SU-DHL-6 (cell line): ENCODE measurements at regions not wholly inside any gene's neighbourhood (a gene's known extent, or its start where the extent isn't known, plus 50 kb on each side); places are given as distances from the start of the nearest gene placed in this dataset.
"Not testable (repeated sequence)": the region's sequence is repeated elsewhere in the genome, so short reads cannot be mapped to it uniquely, and the experiment has no call there.

ENCODE experiments used
- H2AFZ ChIP-seq: fragments of 200-600 bp; sonication (generic); 2 replicates; pipeline ENCODE4 v1.6.1; 2014; ENCODE audit warnings: low read depth, mild to moderate bottlenecking, moderate library complexity, mixed read lengths, antibody characterized with exemption, low read length; ENCODE audit not compliant: severe bottlenecking
- H3F3A ChIP-seq: fragments of 200-600 bp; shearing (Covaris generic); 2 replicates; pipeline ENCODE4 v1.6.0; 2016; ENCODE audit warnings: antibody characterized with exemption, mild to moderate bottlenecking; ENCODE audit not compliant: insufficient read depth
- H3K27ac ChIP-seq: fragments of 200-600 bp; sonication (generic); 2 replicates; pipeline ENCODE4 v1.5.1; 2016; ENCODE audit warnings: low read depth, mild to moderate bottlenecking, low read length, moderate library complexity, mixed read lengths
- H3K27me3 ChIP-seq: fragments of 200-600 bp; sonication (generic), shearing (Covaris generic); 2 replicates; pipeline ENCODE4 v1.6.0; 2014; ENCODE audit warnings: mild to moderate bottlenecking, low read length
- H3K36me3 ChIP-seq: fragments of 200-600 bp; sonication (generic); 2 replicates; pipeline ENCODE4 v1.6.1; 2014; ENCODE audit warnings: mild to moderate bottlenecking, low read length, mixed read lengths
- H3K4me2 ChIP-seq: fragments of 300-600, 200-600 bp; shearing (Covaris generic), sonication (generic); 2 replicates; pipeline ENCODE4 v1.6.0; 2014; ENCODE audit warnings: low read length, low read depth, mild to moderate bottlenecking; ENCODE audit not compliant: poor library complexity, severe bottlenecking
- H3K4me3 ChIP-seq: fragments of 200-600 bp; sonication (generic); 2 replicates; pipeline ENCODE4 v1.5.1; 2014; ENCODE audit warnings: antibody characterized with exemption, low read length, mild to moderate bottlenecking, mixed read lengths; ENCODE audit not compliant: insufficient read depth, poor library complexity, severe bottlenecking
- H3K79me2 ChIP-seq: fragments of 200-600 bp; sonication (generic); 2 replicates; pipeline ENCODE4 v1.6.1; 2014; ENCODE audit warnings: mild to moderate bottlenecking, low read length, moderate library complexity; ENCODE audit not compliant: insufficient read depth
- H3K9ac ChIP-seq: fragments of 200-600 bp; sonication (generic); 2 replicates; pipeline ENCODE4 v1.7.0; 2014; ENCODE audit warnings: mild to moderate bottlenecking, low read length
- H3K9me2 ChIP-seq: fragments of 200-600 bp; sonication (generic); replicated peaks from 2 replicates; pipeline ENCODE4 v1.6.1; 2014; ENCODE audit warnings: low read length; ENCODE audit not compliant: insufficient read depth
- H3K9me3 ChIP-seq: fragments of 200-600 bp; sonication (generic); 2 replicates; pipeline ENCODE4 v1.6.1; 2014; ENCODE audit warnings: low read length, mixed read lengths; ENCODE audit not compliant: insufficient read depth
- H4K20me1 ChIP-seq: fragments of 200-600 bp; sonication (generic); 2 replicates; pipeline ENCODE4 v1.6.1; 2014; ENCODE audit warnings: low read depth, mild to moderate bottlenecking, antibody characterized with exemption, low read length, moderate library complexity, mixed read lengths
- CTCF ChIP-seq: fragments of 200-600 bp; sonication (generic); IDR thresholded peaks from one replicate; pipeline ENCODE4 v1.5.1; 2017; ENCODE audit warnings: antibody characterized with exemption, mild to moderate bottlenecking, low read length, moderate library complexity; ENCODE audit not compliant: insufficient read depth, poor library complexity, severe bottlenecking
- EZH2phosphoT487 ChIP-seq: fragments of 200-600 bp; sonication (generic), shearing (Covaris generic); conservative IDR thresholded peaks from 2 replicates; pipeline ENCODE4 v1.6.1; 2018; ENCODE audit warnings: mild to moderate bottlenecking, antibody characterized with exemption, low read length, moderate library complexity, mixed read lengths

GRCh38 chr18:51350081-51350480, 152.6 kb upstream of the MEX3C start:
- H3K9ac ChIP-seq: no peak overlapping the region
- H2AFZ ChIP-seq: no peak overlapping the region
- H3K9me2 ChIP-seq: no peaks in the 10 kb centered on the region
- no peaks in the 10 kb centered on the region for H3K9me3 ChIP-seq
- no peaks in the 10 kb centered on the region for H4K20me1 ChIP-seq
- no peak for TF ChIP-seq EZH2phosphoT487
- TF ChIP-seq CTCF: no peak
- H3K79me2 ChIP-seq: no peaks in the 10 kb centered on the region
- H3K27me3 ChIP-seq: no peaks in the 10 kb centered on the region
- no peak overlapping the region for H3K4me3 ChIP-seq
- no peak overlapping the region for H3K27ac ChIP-seq
- H3K4me2 ChIP-seq: no peak overlapping the region
- no peaks in the 10 kb centered on the region for H3F3A ChIP-seq
- H3K36me3 ChIP-seq: no peaks in the 10 kb centered on the region

- no peaks in the 10 kb centered on the region for H3K9me2 ChIP-seq
- no peak overlapping the region for H3K4me3 ChIP-seq
- H3K27me3 ChIP-seq: peaks cover 2% of the 10 kb centered on the region; the same call in 1 of the 2 replicates
- H2AFZ ChIP-seq: no peak overlapping the region
- no peak for TF ChIP-seq EZH2phosphoT487
- no peak for TF ChIP-seq CTCF
- no peak overlapping the region for H3K4me2 ChIP-seq
- no peak overlapping the region for H3K9ac ChIP-seq
- H3K9me3 ChIP-seq: no peaks in the 10 kb centered on the region
- H3K36me3 ChIP-seq: no peaks in the 10 kb centered on the region
- H4K20me1 ChIP-seq: no peaks in the 10 kb centered on the region
- no peak overlapping the region for H3K27ac ChIP-seq
- no peaks in the 10 kb centered on the region for H3F3A ChIP-seq
- H3K79me2 ChIP-seq: no peaks in the 10 kb centered on the region
Observed at GRCh38 chr18:51355841-51356240, 158.4 kb upstream of the MEX3C start.

- H3K36me3 ChIP-seq, H4K20me1 ChIP-seq, H3K27ac ChIP-seq: not testable (repeated sequence)
Observed at GRCh38 chr18:51360301-51360700, 162.8 kb upstream of the MEX3C start.

GRCh38 chr18:51361130-51361860, 163.8 kb upstream of the MEX3C start:
- H2AFZ ChIP-seq: no peak overlapping the region
- no peaks in the 10 kb centered on the region for H3F3A ChIP-seq
- no peak overlapping the region for H3K4me2 ChIP-seq
- H3K9ac ChIP-seq: no peak overlapping the region
- no peaks in the 10 kb centered on the region for H3K36me3 ChIP-seq
- TF ChIP-seq EZH2phosphoT487 (no peak), CTCF (no peak)
- H3K4me3 ChIP-seq: no peak overlapping the region
- no peaks in the 10 kb centered on the region for H3K9me2 ChIP-seq
- no peaks in the 10 kb centered on the region for H3K9me3 ChIP-seq
- H3K27ac ChIP-seq: no peak overlapping the region
- H4K20me1 ChIP-seq: no peaks in the 10 kb centered on the region
- peaks cover 2% of the 10 kb centered on the region; the same call in 1 of the 2 replicates for H3K27me3 ChIP-seq
- no peaks in the 10 kb centered on the region for H3K79me2 ChIP-seq

More at GRCh38 chr18:51360301-51360700, 162.8 kb upstream of the MEX3C start:
- H3K9me3 ChIP-seq, H3K9me2 ChIP-seq, H3K27me3 ChIP-seq, H2AFZ ChIP-seq, H3K4me2 ChIP-seq, H3K9ac ChIP-seq, H3K4me3 ChIP-seq, H3F3A ChIP-seq, H3K79me2 ChIP-seq: not testable (repeated sequence)
